EH (cell line): ENCODE measurements at regions not wholly inside any gene's neighbourhood (a gene's known extent, or its start where the extent isn't known, plus 50 kb on each side); places are given as distances from the start of the nearest gene placed in this dataset.

Experiments used
- DNase-seq: peaks from one replicate; pipeline ENCODE4 v3.0.0-alpha.2; 2015; ENCODE audit warnings: low read depth

DNA sequence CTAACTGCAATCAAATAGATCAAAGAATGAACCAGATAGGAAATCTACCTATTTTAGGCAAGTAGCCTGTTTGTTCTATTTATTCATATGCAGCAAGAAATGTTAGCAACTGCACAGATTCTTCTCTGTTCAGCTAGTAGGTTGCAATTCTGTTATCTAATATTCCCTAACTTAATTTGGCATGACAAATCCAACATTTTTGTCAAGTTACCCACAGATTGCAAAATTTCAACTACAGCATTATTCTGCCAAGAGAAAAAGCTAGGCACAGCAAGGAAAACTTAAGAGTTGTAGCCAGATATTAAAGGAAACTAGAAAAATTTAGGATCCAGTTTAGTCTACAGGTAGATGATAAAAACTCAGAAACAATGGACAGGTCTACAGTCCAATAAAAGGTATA, 104.4 kb upstream of the SYNCRIP start:
- peak; percentile 37 for DNase-seq

DNA sequence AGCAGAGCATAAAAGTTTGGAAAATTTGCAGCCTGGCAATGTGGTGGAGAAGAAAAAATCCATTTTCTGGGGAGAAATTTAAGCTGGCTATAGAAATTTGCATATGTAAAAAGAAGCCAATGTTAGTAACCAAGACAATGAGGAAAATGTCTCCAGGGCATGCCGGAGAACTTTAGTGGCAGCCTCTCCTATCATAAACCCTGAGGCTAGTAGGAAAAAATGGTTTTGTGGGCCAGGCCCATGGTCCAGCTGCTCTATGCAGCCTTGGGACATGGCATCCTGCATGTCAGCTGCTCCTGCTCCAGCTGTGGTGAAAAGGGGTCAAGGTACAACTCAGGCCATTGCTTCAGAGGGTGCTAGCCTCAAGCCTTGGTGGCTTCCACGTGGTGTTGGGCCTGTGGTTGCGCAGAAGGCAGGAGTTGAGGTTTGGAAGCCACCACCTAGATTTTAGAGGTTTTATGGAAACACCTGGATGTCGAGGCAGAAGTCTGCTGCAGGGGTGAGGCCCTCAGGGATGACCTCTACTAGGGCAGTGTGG, 101.8 kb upstream of the SYNCRIP start:
- no peak for DNase-seq

DNA sequence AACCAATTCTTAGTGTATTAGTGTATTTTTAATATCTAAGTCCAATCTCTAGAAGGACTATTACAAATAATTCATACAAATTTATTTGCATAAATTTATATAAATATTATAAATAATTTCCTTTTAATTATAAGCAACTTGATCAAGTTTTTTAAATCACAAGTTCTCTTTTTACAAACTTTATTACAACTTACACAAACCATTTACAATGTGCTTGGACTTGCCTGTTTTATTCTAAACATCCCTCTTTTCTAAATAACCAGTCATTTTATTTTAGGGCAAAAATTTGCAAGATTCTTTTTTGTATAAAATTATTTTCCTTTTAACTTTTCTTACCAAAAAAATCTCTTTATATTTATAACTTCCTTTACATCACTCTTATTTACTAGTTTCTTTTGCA, 83.5 kb upstream of the SYNCRIP start:
- DNase-seq, result no peak

DNA sequence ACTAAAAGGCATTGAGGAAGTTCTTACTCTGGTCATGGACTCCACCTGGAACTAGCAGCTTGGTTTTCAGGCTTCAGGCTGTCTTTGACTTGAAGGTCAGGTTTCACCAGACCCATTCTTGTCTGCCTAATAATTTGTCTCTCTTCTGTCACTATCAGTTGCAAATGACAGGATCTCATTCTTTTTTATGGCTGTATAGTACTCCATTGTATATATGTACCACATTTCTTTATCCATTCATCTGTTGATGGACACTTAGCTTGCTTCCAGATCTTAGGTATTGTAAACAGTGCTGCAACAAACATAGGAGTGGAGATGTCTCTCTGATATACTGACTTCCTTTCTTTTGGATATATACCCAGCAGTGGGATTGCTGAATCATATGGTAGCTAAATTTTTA, 73.1 kb upstream of the SYNCRIP start:
- DNase-seq, result no peak

DNA sequence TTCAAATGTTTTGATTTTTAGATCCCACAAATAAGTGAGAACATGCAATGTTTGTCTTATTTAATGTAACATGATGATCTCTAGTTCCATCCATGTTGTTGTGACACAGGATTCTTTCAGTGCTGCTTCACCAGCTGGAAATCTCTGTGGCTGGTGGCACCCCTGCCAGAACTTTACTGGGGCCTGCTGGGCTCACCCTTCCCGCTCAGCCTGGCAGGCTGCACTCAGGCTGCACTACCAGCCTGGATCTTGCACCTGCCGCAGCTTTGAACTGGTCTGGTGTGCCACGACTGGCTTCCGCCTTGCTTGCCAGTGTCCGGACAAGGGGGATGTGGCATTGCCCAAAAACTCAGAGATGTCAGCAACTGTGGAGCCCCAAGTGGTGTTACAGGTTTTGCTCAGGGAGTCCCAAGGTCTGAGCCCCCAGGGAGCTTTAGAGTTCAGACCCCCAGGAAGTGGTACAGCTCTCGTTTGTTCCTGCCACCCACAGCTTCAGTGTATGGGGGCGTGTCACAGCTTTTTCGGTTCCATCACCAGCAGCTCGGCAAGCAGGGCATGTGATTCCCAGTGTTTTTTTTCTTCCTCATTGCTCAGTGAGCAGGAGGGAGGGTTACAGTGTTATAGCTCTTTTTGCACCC, 72.3 kb upstream of the SYNCRIP start:
- no peak for DNase-seq

DNA sequence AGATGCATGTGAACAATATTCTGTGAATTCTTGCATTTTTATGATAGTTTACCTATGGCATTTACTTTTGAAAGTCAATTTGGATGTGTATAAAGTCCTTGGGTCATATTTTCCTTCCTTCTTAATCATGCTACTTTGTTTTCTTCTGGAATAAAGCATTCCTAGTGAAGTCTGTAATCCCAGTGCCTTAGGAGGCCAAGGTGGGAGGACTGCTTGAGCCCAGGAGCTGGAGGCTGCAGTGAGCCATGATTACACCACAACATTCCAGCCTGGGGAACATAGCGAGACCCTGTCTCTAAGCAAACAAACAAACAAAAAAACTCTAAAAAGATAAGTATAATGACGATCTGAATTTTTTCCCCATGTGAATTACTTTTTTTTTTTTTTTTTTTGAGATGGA, 69.7 kb upstream of the SYNCRIP start:
- no peak for DNase-seq

DNA sequence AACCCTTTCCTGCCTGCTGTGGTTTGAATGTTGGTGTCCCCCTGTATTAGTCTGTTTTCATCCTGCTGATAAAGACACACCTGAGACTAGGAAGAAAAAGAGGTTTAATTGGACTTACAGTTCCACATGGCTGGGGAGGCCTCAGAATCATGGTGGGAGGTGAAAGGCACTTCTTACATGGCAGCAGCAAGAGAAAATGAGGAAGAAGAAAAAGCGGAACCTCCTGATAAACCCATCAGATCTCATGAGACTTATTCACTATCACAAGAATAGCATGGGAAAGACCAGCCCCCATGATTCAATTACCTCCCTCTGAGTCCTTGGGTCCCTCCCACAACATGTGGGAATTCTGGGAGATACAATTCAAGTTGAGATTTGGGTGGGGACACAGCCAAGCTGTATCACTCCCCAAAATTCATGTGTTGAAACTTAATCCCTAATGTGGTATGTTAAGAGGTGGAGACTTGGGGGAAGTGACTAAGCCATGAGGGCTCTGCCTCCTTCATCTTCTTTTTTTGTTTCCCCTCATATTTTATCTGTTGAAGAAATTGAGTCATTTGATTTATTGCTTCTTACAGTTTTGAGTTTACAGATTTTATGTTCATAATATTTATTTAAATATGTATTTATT, 64.9 kb upstream of the SYNCRIP start:
- DNase-seq, result peak; percentile 1

DNA sequence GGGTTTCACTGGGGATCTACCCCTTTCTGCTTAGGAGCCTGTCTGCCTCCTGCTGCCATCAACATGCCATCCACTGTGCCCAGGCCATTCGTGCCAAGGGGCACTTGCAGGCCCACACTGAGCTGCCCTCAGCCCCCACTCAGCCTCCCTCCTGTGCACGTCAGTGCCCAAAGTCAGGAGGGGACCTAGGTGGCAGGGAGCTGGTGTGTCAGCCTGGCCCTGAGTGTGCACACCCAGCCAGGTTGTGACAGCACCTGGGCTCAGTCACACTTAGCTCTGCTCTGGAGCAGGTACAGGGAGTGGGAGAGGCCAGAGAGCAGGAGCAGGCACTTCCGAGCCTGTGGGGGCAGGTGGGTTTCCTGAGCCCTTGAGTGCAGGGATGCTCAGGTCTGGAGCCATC, 63.6 kb upstream of the SYNCRIP start:
- DNase-seq, result no peak

DNA sequence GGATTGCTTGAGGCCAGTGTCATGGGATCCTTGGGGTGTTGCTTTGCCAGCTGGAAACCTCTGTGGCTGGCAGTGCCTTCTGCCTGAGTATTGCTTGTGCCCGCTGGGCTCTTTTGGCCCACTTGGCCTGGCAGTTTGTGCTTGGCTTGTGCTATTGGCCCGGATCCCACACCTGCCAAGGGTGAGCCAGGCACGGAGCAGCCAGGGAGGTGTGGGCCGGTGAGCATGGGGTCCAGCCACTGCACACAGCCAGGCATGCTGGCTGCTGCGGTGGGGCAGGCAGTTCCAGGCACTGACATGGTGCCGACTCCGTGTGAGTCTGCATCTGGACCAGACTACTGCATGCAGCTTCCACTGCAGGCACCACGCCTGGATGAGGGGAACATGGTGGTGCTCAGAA, 62.5 kb upstream of the SYNCRIP start:
- DNase-seq, result no peak

DNA sequence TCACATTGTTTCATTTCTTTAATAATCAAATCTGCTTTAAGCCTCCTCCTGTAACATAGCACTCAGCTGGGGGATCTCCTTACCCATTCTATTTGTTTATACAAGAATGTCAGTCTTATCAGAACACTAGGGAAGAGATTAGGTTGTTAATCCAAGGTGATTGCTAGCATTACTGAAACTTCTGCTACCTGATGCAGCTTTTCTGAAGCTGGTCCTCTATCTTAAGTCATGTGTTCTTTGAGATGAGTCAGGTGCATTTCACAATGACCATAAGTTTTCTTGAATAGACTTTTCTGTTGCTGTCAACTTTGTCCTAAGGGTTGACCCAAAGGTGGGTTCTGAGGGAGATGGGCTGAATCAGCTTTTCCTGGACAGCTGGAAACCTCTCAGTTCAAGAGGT, 60.7 kb upstream of the SYNCRIP start:
- DNase-seq, result no peak
